ENCODE measurements at regions not wholly inside any gene's neighbourhood (a gene's known extent, or its start where the extent isn't known, plus 50 kb on each side); places are given as distances from the start of the nearest gene placed in this dataset.

DNA sequence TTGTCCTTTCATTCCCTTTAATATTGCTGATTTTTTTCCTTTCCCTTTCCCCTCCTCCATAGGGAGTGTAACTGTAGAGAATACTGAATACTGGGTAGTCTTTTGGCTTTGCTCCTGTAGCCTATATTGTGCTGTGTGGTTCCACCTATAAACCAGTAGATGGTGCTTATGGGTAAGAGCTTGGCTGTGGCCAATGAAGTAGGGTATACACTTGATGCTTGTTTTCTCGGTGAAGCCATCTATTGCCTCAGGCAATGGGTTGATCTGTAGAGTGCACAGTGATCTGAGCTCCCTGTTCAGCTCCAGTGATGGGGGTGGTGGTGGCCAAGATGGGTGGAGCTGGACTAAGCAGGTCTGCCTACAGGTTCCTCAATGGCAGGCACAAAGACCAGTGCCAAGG lies 203.3 kb upstream of the IMPG1 start:
- TF ChIP-seq, protein P1, sequence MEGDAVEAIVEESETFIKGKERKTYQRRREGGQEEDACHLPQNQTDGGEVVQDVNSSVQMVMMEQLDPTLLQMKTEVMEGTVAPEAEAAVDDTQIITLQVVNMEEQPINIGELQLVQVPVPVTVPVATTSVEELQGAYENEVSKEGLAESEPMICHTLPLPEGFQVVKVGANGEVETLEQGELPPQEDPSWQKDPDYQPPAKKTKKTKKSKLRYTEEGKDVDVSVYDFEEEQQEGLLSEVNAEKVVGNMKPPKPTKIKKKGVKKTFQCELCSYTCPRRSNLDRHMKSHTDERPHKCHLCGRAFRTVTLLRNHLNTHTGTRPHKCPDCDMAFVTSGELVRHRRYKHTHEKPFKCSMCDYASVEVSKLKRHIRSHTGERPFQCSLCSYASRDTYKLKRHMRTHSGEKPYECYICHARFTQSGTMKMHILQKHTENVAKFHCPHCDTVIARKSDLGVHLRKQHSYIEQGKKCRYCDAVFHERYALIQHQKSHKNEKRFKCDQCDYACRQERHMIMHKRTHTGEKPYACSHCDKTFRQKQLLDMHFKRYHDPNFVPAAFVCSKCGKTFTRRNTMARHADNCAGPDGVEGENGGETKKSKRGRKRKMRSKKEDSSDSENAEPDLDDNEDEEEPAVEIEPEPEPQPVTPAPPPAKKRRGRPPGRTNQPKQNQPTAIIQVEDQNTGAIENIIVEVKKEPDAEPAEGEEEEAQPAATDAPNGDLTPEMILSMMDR (IDR thresholded peaks at IDR 0.05), result no peak
- TF ChIP-seq POLR2A (IDR thresholded peaks at IDR 0.05), result no peak

Data from adrenal gland (tissue), 5 donors.